Tibial nerve (tissue), 4 donors: ENCODE measurements at regions not wholly inside any gene's neighbourhood (a gene's known extent, or its start where the extent isn't known, plus 50 kb on each side); places are given as distances from the start of the nearest gene placed in this dataset.
"Not testable (repeated sequence)": the region's sequence is repeated elsewhere in the genome, so short reads cannot be mapped to it uniquely, and the experiment has no call there.

Experiments
- DNase-seq, 2 donors: peaks; one replicate each; pipeline ENCODE4 v3.0.0-alpha.2; 2019; ENCODE audit warnings: low spot score in 2 of 2
- H3K27ac ChIP-seq, 4 donors: fragments of 200-600 bp; sonication (generic) in 3 of 4; one replicate each; pipeline ENCODE4 v1.5.1; 2017 to 2019; ENCODE audit warnings: mild to moderate bottlenecking in 1 of 4
- H3K27me3 ChIP-seq, 2 donors: fragments of 200-600 bp; sonication (generic) in 1 of 2; one replicate each; pipeline versions ENCODE4 v1.5.1 to v1.6.0; 2017 to 2019
- H3K36me3 ChIP-seq, 3 donors: fragments of 200-600 bp; sonication (generic); one replicate each; pipeline ENCODE4 v1.5.1; 2018 to 2019
- H3K4me1 ChIP-seq, 4 donors: fragments of 200-600 bp; sonication (generic) in 3 of 4; one replicate each; pipeline ENCODE4 v1.5.1; 2017 to 2019
- H3K4me3 ChIP-seq, 4 donors: fragments of 200-600 bp; sonication (generic) in 3 of 4; one replicate each; pipeline ENCODE4 v1.5.1; 2017 to 2019; ENCODE audit warnings: mild to moderate bottlenecking in 1 of 4, moderate library complexity in 1 of 4
- H3K9me3 ChIP-seq, 4 donors: fragments of 200-600 bp; sonication (generic) in 3 of 4; one replicate each; pipeline ENCODE4 v1.5.1; 2017 to 2019
- EP300 ChIP-seq, 2 donors: sonication (generic); formaldehyde crosslinking; IDR thresholded peaks; one replicate each; pipeline ENCODE4 v1.6.1; 2017; ENCODE audit warnings: antibody characterized with exemption in 2 of 2, mild to moderate bottlenecking in 1 of 2
- POLR2A ChIP-seq, 2 donors: fragments of 450-650 bp; IDR thresholded peaks; one replicate each; pipeline ENCODE4 v1.6.1; 2017; ENCODE audit warnings: antibody characterized with exemption in 2 of 2, mild to moderate bottlenecking in 2 of 2, moderate library complexity in 2 of 2
- WGBS, 2 donors: methylation state at CpG; one replicate each; pipeline ENCODE4 v1.1.5; 2018; 5-methylcytosine and 5-hydroxymethylcytosine counted together
- TF ChIP-seq, protein P1 (sequence below), 5 experiments: fragments of 200-600 bp in 3 of 5; fragments of 450-650 bp in 2 of 5; sonication (generic) in 3 of 5; IDR thresholded peaks; one replicate each; pipeline ENCODE4 v1.5.1; 2016 to 2019; ENCODE audit warnings: antibody characterized with exemption in 5 of 5, mild to moderate bottlenecking in 3 of 5, moderate library complexity in 2 of 5

DNA sequence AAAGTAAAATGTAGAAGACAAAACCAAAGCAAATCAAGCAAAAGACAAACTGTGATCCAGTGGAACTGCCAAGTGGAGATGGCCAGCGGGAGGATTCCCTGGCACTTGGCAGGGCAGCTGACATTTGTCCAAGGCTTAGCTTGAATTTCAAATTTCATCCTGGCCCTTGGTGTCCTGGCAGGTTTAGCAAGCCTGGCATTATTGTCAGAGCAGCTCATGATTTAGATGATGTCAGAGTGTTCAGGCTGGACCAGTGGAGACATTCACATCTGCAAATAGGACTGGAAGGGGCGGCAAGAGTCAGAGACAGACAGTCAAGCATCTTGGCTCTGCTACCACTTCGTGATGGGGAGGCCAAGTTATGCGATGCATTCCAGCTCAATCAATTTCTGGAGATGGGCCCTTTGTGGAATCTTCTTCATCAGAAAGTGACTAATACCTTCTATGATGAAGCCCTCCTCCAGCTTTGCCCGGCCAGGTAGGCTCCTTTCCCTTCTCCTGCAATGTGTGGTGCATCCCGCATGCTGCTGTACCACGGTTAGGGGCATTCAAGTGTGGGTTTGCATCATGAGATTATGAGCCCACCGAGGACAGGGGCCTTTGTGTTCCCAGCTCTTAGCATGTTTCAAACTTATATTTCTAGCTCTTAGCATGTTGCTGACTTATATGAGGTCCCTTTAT is 199.7 kb downstream of the ANKRD30B start:
- DNase-seq = no peak
- Histone ChIP-seq H3K27me3 (no peaks in the 10 kb centered on the region), H3K9me3 (no peaks in the 10 kb centered on the region), H3K4me3 (no peak overlapping the region), H3K36me3 (no peaks in the 10 kb centered on the region), H3K4me1 (no peaks in the 10 kb centered on the region), H3K27ac (no peak overlapping the region)
- WGBS, 2 donors = 71 to 72% methylated on average over 7 to 8 of the region's 8 CpGs
- TF ChIP-seq POLR2A (IDR thresholded peaks at IDR 0.05) (no peak), EP300 (IDR thresholded peaks at IDR 0.05) (no peak)
- TF ChIP-seq, protein P1, sequence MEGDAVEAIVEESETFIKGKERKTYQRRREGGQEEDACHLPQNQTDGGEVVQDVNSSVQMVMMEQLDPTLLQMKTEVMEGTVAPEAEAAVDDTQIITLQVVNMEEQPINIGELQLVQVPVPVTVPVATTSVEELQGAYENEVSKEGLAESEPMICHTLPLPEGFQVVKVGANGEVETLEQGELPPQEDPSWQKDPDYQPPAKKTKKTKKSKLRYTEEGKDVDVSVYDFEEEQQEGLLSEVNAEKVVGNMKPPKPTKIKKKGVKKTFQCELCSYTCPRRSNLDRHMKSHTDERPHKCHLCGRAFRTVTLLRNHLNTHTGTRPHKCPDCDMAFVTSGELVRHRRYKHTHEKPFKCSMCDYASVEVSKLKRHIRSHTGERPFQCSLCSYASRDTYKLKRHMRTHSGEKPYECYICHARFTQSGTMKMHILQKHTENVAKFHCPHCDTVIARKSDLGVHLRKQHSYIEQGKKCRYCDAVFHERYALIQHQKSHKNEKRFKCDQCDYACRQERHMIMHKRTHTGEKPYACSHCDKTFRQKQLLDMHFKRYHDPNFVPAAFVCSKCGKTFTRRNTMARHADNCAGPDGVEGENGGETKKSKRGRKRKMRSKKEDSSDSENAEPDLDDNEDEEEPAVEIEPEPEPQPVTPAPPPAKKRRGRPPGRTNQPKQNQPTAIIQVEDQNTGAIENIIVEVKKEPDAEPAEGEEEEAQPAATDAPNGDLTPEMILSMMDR (IDR thresholded peaks at IDR 0.05) = no peak

DNA sequence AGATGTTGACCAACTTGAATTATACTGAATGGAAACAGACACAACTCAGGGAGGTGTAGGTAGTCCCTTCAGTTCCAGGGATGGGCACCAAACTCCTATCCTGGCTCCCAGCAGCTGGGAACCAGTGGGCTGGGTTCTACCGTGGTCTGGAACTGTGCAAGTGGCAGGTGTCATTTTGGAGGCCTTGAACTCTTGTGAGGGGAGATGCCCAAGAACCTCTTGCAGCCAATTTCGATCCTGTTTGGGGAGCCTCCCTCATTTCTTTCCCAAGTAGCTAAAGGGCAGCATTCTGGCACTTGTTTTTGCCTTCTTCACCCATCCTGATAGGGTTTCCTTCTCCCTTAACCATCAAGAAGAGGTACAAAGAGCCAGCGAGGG is 200.2 kb downstream of the ANKRD30B start:
- no peaks in the 10 kb centered on the region for H3K36me3 ChIP-seq
- no peaks in the 10 kb centered on the region for H3K4me1 ChIP-seq
- H3K4me3 ChIP-seq = no peak overlapping the region
- no peak overlapping the region for H3K27ac ChIP-seq
- no peaks in the 10 kb centered on the region for H3K9me3 ChIP-seq
- no peaks in the 10 kb centered on the region for H3K27me3 ChIP-seq
- no peak for DNase-seq
- TF ChIP-seq EP300 (IDR thresholded peaks at IDR 0.05) (no peak), POLR2A (IDR thresholded peaks at IDR 0.05) (no peak)
- TF ChIP-seq, protein P1 (IDR thresholded peaks at IDR 0.05) = no peak
- WGBS, 2 donors = 28 to 33% methylated on average over 3 of the region's 3 CpGs

DNA sequence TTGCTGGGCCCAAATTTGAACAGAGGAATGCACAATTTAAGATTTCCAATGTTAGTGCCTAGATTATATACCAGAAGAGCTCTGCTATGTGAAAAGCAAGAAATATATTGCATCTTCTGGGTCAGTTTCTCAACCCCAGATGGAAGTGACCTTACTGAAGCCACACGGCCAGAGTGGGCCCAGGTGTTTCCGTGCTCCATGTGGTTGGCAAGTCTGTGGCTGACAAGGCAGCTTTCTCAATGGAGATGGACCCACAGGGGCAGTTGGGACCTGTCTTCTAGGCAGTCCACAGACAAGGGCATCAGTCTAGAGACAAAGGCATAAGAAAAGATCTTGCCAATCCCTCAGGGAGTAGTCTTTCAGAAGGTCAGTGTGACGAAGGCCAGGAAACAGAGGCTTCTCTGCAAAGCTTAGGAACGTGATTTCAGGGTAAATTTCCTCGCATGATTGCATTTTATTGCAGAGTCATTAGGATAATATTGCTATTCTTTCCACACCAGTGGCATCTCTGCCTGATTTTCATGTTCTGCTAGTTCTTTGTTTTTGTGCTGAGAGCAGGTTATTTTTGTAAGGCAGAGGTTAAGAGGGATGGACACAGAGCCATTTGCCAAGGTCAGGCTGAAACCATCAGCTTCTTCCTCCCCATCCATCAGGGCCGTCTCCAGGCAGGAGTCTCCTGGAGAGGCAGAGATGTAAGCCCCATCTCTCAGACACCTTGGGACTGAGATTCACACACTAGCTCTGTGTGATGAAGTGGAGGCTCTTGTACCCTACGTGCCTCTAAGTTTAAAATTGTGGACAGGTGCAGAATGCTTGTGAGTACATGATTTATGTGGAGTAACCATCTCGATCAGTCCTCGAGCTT is 202.1 kb downstream of the ANKRD30B start:
- Histone ChIP-seq H3K36me3 (no peaks in the 10 kb centered on the region), H3K4me3 (no peak overlapping the region), H3K27ac (no peak overlapping the region), H3K9me3 (no peaks in the 10 kb centered on the region), H3K4me1 (no peaks in the 10 kb centered on the region), H3K27me3 (no peaks in the 10 kb centered on the region)
- TF ChIP-seq POLR2A (IDR thresholded peaks at IDR 0.05) (no peak), EP300 (IDR thresholded peaks at IDR 0.05) (no peak)
- TF ChIP-seq, protein P1 (IDR thresholded peaks at IDR 0.05) = no peak
- DNase-seq = no peak
- 68 to 79% methylated on average over 9 of the region's 9 CpGs for WGBS, 2 donors

DNA sequence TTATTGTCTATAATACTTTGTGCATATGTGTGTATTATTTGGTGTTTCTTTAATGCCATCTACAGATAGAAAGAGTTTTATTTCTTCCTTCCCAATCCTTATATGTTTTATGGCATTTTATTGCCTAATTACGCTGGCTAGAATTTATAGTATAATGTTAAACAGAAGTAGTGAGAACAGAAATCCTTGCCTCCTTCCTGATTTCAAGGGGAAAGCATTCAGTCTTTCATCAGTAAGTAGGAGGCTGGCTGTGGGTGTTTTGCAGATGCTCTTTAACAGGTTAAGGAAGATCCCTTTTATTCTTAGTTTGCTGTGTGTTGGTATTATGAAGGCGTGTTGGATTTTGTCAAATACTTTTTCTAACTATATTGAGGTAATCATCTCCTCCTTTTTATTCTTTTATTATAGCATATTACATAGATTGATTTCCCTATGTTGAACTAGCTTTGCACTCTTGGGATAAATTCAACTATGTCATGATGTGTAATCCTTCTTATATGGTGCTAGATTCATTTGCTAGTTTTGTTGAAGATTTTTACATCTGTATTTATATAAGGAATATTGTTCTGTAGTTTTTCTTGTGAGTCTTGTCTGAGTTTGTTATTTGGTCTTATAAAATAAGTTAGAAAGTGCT is 204.6 kb downstream of the ANKRD30B start:
- H3K27me3 ChIP-seq, H3K9me3 ChIP-seq: not testable (repeated sequence)
- WGBS, 2 donors = 67 to 77% methylated on average over 2 of the region's 2 CpGs

DNA sequence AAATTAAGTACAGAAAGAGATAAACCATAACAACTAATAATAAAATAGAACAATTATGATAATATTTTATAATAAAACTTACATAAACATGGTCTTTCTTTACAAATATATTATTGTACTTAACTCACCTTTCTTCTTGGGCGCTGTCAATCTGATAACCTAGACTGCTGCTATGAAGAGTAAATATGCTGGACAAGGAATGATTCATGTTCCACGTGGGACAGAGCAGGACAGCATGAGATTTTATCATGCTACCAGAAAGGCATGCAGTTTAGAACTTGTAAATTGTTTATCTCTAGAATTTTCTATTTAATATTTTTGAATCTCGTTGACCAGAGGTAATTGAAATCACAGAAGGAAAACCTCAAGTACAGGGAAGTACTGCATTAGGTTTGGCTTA is 210.7 kb downstream of the ANKRD30B start:
- WGBS, 2 donors = 57 to 62% methylated on average over 3 of the region's 3 CpGs
- no peak for DNase-seq
- Histone ChIP-seq H3K36me3 (no peaks in the 10 kb centered on the region), H3K27ac (no peak overlapping the region), H3K4me1 (no peaks in the 10 kb centered on the region), H3K9me3 (peaks cover 0 to 3% (median 0%) of the 10 kb centered on the region in 4 donors), H3K4me3 (no peak overlapping the region), H3K27me3 (no peaks in the 10 kb centered on the region)
- no peak for TF ChIP-seq POLR2A (IDR thresholded peaks at IDR 0.05)
- TF ChIP-seq, protein P1 (IDR thresholded peaks at IDR 0.05) = no peak
- TF ChIP-seq EP300 (IDR thresholded peaks at IDR 0.05) = no peak

More for the DNA sequence above, 204.6 kb downstream of the ANKRD30B start:
- not testable (repeated sequence) for H3K4me1 ChIP-seq, DNase-seq, H3K36me3 ChIP-seq, H3K27ac ChIP-seq, H3K4me3 ChIP-seq
